IPS-NIHi11 (cell line): ENCODE measurements at regions not wholly inside any gene's neighbourhood (a gene's known extent, or its start where the extent isn't known, plus 50 kb on each side); places are given as distances from the start of the nearest gene placed in this dataset.
A peak's percentile ranks its signal among the peaks of the same experiment; 100 is the strongest.
"Not testable (repeated sequence)": the region's sequence is repeated elsewhere in the genome, so short reads cannot be mapped to it uniquely, and the experiment has no call there.

Source experiments
- DNase-seq: peaks from one replicate; pipeline ENCODE4 v3.0.0; 2012; ENCODE audit warnings: mixed read lengths, low spot score

DNA sequence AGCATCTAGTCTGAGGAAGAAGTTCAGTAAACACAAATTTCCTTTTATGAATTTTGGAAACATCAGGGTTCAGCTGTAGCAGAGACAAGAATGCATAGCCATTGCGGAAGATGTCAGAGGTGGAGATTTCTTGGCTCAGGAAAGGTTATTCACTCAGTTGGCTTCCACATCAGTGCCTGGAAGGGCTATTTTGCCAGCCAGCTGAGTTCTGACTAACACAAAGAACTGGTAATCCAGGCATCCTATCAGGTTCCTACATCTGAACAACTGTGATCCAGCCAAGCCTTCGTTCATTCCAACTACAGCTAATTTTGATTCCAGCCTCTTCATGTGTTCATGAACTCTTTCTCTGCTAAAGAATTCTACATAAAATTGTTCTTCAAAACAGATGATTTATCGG, 965.6 kb downstream of the XPNPEP1 start:
- DNase-seq: no peak

DNA sequence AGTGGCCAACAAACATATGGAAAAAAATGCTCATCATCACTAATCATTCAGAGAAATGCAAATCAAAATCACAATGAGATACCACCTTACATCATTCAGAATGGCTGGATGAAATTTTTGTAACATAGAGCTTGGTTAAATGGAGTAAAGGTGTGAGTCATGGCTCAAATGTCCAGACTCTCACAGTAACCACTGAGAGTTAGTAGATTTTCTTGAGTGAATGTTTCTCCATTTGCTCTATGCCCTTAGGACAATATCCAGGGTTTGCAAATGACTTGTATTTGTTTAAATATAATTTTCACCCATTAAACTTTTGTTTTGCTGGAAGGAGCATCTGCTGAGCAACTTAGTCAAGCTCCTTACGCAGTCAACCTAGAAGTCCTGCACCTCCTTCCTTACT, 967.2 kb downstream of the XPNPEP1 start:
- DNase-seq: no peak

DNA sequence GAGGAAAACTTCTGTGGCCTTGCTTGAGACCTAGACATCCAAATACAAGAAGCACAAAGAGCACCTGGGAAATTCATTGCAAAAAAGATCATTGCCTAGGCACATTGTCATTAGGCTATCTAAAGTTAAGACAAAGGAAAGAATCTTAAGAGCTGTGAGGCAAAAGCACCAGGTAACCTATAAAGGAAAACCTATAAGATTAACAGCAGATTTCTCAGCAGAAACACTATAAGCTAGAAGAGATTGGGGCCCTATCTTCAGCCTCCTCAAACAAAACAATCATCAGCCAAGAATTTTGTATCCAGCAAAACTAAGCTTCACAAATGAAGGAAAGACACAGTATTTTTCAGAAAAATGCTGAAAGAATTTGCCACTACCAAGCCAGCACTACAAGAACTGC, 1003.3 kb downstream of the XPNPEP1 start:
- not testable (repeated sequence) for DNase-seq

DNA sequence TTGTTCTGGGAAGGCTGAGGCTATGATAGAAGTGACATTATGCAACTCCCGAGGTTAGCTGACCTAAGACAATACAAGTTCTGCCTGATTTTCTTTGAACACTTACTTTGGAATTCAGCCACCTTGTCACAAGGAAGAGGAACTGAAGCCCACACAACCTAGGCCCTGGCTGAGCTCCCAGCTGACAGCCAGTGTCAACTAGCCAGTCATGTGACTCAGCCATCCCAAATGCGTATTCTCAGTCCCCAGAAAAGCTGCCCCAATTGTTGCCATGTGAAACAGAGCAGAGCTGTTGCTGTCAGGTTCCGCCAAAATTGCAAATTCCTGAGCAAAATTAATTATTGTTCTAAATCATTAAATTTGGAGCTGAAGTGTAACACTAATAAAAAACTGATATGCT, 1010.0 kb downstream of the XPNPEP1 start:
- DNase-seq: no peak

DNA sequence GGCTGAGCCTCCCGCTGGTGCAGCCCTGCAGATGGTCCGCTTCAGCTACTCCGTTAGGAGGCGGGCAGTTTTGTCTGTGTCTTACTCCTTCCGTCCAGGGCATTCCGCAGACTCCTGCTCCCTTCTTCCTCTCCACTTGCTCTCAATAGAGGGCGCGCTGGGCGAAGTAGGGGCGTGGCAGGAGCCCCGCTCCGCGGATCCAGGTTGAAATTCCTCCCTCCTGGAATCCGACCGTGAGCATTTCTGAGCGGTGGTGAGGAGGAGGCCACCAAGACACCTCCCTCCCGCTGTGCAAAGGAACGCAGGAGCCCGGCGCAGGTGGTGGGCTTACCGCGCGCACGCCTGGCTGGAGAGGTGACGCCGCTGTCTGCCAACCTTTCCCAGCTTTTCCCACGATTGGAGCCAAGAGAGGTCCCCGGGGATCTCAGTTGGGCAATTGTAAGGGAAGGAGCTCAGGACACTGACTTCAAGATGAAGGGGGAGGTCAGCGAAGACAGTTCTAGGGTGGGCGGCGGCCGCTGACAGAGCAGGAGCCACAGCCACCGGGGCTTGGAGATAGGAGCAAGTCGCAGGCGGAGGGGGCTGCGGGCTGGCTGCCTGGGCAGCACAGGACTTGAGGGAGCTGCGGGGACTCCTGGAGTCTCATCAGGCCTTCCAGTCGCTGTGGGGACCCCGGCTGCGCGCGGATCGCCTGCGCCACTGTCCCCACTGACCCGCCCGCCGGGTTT, 1011.3 kb downstream of the XPNPEP1 start:
- peak; percentile 75 for DNase-seq

DNA sequence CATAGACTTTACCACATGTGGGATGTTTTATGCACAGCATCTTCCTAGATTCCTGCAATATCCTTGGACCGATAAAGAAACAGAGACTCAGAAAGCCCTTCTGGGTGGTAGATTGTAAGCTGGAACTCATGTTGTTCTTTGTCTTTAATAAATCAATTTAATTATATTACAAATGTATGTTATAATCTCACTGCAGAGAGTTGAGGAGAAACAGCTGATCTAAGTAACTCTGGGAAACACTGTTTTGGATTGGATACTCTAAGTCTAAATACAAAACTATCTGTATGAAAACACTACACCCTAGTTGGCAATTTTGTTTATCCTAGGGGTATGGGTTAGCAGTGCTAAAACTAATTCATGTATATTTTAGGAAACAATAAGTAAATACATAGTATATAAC, 1015.2 kb downstream of the XPNPEP1 start:
- no peak for DNase-seq

DNA sequence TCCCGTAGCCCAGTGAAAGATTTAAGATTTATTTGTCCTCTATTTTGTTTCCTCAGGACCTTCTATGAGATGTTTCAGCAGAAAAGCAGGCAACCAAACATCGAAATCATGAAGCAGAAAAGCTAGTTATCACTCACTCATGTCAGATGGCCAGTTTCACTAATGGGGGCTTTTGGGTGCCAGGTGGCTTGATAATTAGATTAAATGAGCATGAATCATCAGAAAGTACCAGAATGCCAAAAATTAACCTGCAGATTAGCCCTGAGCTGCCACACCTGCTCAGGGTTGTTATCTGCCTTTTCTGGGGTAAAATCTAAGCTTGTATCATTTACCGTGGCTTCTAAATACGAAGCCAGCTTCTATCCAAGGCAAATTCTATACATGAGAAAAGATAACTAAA, 1017.5 kb downstream of the XPNPEP1 start:
- DNase-seq: no peak

DNA sequence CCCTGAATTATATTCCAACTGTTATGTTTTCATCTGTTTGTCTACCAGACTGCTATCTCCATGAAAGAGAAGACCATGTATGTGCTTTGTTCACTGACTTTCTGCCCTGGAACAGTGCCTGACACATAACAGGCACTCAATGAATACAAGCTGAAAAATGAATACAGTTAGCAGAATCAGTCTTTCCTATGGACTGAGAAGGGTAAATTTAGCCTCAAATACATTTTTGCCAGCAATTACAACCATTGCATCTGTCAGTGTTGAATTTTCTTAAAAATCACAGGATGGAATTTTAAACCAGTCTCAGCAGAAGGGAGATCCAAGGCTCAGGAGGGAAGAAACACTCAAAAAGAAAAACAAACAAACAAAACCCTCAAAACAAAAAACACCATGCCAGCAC, 1018.1 kb downstream of the XPNPEP1 start:
- no peak for DNase-seq

DNA sequence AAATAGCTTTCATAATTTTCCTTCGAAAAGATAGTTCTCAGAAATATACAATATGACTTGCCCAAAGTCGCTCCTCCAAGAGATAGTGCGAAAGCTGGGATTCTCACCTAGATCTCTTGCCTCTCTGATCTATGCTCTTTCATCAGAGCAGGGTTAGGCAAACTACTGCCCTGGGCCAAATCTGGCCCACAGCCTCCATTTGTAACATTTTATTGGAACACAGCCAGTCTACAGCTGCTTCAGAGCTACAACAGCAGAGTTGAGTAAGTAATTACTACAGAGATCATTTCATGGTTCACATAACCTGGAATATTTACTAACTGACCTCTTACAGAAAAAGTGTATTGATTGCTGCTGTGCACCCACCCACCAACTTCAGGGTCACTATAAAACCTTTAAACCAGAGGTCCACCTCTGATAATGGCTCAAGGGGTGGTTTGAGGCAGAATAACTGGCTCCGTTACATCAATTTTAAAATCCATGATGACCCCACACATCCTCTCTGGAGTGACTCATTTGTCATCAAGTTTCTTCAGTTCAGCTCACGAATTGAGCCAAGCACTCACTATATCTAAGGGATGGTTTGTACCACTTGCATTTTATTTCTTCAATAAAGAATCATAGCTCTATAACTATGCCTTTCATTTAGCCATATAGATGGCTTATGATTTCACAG, 1019.0 kb downstream of the XPNPEP1 start:
- no peak for DNase-seq

DNA sequence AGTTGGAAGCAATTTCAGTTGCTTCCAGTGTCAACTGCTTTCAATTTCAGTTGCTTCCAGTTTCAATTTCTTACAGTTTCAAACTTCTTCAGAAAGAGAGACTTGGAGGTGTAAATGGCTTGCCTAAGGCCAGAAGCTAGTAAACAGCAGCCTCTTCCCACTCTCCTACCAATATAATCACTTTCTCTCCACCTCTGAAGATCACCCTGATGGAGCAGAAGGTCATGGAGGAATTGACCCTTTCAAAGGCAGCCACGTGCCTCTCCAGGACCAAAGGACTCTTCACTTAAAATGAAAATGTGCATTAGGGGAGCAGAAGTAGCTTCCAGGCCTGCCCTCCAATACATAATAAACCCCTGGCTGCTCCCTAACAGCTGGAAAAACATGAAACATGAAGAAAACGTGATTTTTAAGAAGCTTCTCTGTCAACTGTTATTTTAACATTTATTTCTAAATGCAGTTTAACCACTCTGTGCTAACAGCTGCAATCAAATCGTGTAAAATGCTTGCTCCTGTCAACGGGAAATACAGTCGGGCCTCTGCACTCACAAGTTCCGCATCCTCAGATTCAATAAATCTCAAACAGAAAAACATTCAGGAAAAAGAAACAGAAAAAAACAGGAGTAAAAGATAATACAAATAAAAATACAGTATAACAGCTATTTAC, 1020.6 kb downstream of the XPNPEP1 start:
- DNase-seq: no peak

DNA sequence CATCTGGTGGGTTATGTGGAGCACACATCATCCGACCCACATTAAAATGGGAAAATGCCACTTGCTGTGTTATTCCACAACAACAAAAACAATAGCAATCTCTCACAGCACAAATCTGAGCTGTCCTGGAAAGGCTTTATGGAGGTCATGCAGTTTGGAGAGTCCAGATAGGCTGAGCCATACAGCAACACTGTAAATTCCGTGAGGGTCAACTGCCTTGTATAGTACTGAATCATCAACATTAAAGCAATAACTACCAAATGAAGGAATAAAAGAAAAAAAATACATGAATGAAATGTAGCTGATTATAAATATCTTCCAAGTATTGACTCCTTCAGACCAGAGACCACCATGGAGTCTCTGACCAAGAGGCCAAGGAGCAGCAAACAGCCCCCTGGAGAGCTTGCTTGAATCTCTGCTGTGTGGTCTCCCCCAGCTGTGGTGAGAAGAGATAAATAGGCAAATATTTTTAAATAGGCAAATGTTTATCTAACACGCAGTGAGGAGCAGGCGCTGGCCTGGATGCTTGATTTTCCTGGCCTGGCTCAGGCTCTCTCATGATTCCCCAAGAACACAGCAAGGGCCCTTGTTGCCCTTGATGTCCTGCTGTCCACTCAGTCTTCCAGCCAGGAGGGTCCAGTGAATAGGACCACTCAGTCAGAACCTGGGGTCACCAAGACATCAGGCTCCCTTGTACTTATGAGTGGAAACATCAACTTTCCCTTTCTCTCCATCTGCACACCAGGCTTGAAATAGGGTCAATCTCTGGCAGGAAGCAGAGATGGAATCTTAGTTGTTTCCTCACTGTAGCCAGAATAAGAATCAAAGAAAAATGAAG, 1021.3 kb downstream of the XPNPEP1 start:
- no peak for DNase-seq

DNA sequence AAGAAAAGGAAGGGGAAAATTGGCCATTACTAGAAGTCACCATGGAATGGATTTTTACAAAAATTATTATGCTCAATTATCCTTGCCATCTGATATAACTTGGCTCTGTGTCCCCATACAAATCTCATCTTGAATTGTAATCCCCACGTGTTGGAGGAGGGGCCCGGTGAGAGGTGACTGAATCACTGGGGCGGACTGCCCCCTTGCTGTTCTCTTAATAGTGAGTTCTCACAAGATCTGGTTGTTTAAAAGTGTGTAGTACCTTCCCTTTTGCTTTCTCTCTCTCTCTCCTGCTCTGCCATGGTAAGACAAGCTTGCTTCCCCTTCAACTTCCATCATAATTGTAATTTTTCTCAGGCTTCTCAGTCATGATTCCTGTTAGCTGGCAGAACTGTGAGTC, 1023.6 kb downstream of the XPNPEP1 start:
- DNase-seq: no peak

DNA sequence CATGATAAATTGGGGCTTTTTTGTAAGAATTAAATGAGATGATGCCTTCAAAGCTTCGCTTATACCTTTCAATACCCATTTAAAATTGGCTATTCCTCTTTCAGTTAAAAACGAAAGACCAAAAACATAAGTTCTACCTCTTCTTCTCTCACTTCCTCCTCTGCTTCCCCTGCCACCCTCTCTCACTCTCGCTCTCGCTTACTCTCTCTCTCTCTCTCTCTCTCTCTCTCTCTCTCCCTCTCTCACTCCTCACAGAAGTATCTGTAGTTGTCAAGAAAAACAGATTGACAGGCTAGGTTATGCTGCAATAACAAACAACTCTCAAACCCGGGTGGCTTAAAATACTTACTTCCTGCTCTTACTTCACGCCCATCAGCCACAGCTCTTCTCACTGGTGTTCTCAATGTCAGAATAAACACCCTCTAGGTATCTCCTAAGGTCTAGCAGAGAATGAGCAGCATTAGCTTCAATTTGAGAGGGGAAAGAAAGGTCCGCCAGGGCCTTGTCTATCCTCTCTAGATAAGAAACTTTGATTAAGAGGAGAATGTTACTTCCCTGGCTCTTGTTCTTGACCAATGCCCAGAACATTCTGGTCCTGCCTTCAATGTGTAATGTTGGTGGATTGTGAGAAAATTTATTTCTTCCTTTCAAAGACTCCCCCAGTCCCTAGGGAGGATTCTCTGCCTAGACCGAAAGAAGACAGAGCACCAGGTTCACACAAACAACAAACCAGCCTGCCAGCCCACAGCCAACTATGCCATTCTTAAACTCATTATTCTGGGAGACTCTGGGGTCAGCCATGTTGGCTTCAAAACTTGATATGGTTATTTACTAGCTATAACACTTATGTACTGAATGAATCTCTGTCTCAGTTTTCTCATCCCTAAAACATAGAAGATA, 1028.7 kb downstream of the XPNPEP1 start:
- no peak for DNase-seq

DNA sequence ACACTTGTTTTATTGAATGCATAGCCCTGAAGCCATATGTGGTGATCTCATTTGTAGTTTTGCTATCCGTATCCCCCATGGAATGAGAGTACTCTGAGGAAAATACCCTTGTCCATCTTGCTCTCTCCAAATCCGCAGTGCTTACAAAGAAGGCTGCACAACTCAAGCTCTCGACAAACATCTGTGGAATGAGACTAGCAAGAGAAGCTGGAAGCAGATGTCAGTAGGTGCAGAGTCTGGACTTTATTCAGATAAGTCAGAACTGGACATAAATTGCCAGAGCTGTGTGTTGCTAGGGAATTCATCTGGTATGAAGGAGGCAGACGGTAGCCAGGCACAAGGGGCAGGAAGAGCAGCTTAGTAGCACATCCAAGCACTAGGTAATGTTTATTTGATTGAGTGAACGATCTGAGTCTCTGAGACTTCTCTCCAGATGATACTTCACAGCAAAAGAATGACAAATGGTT, 1046.2 kb downstream of the XPNPEP1 start:
- no peak for DNase-seq

DNA sequence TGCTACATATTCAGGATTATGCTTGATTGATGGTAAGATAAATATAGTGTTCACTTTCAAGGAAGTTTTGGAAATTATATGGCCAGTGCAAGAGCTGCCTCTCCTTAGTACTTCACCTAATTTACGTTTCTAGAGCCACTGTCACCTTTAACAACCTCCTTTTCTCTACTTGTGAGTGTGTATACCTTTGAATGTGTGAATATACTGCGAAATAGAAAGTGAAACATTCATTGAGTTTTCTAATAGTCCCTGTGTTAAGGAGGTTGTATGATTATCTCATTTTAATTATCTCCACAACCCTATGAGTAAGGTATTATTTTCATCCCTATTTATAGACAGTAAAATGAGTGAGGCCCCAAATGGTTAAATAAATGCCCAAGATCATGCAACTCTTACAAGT, 1050.5 kb downstream of the XPNPEP1 start:
- DNase-seq: no peak

DNA sequence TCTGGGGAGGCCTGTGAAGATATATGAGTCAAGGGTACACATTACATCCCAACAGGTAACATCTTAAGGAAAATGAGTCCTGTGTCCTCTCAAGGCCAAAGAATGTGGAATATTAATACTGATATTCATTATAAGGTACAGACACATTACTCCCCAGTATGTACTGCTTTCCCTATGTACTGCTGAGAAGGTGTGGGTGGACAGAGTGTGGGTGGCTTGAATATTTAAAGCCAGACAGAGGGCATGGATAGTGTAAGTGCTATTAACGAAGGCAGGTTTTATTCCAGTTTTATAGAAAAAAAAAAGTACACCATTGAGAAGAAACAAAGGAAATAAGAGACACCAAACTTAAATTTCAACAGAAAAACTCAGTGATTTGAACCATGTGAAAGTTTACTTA, 1054.4 kb downstream of the XPNPEP1 start:
- DNase-seq: no peak

DNA sequence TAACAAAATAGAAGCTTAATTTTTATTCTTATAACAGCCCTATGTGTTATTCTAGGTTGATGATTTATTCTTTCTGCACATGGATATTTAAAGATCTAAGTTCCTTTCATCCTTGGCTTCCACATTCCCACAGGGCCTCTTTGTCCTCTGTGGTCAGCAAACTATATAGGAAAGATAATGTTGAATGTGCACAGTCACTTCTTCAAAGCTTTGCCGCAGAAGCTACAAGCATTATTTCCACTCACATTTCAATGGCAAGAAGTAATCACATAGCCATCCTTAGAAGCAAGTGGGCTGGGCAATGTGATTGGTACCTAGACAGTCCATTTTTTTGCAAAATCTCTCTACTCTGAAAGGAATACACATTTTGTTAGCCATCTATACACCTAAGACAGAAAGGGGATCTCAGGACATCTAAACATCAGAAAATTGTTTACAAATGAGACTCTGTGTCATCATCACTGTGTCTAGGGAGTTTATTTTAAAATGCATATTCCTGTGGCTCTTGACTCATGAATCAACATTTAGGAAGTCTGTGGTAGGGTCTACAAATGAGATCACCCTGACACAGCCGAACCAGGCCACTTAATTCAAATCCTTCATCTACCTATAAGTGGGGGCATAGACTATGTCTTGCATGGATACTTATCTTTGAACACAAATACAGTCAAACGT, 1060.5 kb downstream of the XPNPEP1 start:
- DNase-seq: no peak

DNA sequence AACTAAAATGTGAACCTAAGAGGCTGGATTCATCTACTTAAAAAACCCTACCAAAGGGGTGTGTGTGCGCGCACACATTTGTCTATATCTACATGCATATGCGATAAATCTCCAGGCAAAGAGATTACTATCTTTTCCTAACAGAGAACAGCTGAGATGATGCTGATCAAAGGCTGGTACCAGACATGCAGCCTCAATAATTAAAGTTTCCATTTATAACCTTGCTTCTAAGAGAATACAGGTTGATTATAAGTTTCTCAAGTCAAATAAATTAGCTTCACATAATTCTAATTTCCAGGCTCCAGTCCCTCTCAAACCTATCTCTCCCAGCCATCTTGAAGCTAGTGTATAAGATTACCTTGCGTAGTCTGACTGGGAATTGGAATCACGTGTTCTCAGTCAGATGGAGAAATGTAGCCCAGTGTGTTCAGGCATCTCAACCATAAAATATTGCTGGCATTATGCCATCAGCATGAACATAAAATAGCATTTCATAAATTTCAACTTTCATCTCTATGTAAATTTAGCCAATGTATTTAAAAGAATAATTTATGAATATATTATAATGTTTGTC, 1062.0 kb downstream of the XPNPEP1 start:
- DNase-seq: no peak

DNA sequence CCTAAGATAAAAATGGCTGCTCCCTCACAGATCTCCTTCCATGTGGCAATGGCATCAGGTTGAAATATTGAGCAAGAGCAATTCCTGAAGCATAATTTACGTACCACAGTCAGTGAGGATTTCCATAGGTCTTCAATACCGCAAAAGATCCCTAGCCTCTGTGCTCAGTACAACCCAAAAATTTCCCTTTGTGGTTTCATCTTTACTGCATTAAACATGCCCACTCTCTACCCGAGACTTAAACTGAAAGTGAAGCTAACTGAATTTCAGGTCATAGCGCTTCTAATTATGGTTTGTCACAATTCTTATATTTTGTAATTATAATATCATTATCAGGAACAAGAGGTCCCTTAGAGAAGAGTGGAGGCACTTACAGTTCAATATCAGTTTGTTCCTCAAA, 1071.1 kb downstream of the XPNPEP1 start:
- DNase-seq: no peak

DNA sequence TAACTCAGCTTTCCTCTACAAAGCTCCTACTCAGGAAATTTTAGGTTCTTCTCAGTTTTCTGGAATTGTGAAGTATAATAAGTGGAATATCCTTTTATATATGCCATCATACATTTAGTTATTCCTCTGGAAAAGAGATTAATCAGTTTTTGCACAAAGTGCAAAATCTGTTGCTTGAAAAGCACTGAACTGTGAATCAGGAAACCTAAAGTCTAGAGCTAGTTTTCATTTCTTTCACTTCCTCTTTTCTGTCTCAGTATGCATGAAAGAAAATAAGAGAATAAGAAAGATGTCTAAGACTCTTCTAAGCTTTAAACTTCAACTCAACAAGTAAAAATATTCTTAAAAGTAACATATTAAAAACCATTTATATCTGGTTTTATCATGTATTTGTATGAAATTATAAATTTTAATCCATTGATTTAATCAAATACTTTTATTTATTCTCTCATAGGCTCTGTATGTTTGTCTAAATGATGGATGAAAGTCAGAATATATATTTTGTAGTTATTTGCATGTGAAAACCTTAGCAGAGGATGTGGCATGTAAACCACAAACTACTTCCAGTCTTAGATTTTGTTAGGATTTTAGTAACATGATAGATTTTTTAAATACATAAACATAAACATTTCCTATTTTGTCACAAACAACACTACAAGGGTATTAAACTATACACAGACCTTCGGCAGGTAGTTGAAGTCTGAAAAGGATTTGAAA, 1073.0 kb downstream of the XPNPEP1 start:
- no peak for DNase-seq
